HG02610 (cell line): ENCODE measurements at regions not wholly inside any gene's neighbourhood (a gene's known extent, or its start where the extent isn't known, plus 50 kb on each side); places are given as distances from the start of the nearest gene placed in this dataset.
A peak's percentile ranks its signal among the peaks of the same experiment; 100 is the strongest.

Experiments used
- ATAC-seq: cut with Tn5 transposase; IDR thresholded peaks from one replicate; pipeline ENCODE4 v1.9.1; 2021; ENCODE audit warnings: mild to moderate bottlenecking, moderate library complexity; ENCODE audit not compliant: unreplicated experiment

DNA sequence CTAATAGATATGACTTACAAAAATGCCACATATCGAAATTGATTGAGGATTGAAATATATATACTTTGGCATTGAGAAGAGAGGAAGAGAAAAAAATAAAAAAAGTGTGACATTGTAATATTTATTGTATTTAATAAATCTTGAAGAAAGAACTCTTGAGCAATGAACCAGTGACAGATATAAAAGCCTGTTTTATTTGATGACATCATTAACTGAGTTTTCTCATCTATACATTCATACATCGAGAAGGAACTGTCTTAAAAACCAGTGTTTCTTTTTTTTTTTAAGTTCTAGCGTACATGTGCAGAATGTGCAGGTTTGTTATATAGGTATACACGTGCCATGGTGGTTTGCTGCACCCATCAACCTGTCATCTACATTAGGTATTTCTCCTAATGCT lies 368.2 kb downstream of the SNAPC1 start:
- no peak for ATAC-seq

DNA sequence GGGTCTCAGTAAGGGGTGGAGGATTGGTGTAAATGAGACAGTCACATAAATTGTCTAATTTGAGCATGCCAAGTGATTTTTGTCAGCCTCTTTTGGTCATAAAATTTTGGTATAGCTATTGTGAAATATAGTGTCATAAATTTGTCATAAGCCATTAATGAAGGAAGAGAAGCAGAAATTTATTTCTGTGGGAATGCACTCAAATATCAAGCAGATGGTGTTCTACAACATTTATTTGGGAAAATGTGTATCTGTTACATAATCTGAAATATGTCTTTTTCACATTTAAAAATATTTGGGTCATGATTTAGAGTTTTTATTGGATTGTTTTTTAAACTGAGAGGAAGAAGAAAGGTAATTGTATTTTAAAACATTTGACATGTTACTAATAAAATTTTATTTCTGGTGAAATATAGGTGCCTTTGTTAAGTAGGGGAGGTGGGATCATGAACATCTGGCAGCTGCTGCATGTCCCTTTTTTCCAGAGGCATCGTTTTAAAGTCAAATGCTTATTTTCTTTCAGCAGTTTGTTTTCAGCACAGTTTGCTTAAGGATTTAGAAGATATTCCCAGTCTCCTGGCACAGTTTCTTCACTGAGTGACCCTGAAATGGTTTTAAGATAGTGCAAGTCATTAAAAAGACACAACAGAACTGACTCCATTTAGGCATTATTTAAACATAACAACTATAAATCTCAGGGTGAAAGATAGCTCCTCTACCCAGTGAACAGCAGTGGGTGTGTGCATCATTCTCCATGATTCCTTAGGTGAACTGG lies 371.7 kb downstream of the SNAPC1 start:
- no peak for ATAC-seq

DNA sequence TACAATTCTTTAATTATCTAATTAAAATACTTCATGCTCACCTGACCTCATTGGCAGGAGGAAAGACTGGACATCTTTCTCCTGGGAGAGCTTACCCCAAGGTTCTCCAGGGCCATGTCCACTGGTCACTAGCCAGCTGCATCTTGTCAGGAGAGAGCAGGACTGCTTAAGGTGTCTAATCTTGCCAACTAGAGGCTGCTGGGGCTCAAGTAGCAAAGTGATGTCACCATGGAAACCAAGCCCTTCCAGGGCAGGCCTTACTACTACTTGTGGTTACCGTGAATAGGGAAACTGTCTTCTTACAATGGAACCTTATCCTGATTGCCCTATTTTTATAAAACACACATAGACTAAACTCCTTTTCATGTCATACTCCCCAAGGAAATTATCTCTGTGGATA lies 376.4 kb downstream of the SNAPC1 start:
- ATAC-seq = no peak

DNA sequence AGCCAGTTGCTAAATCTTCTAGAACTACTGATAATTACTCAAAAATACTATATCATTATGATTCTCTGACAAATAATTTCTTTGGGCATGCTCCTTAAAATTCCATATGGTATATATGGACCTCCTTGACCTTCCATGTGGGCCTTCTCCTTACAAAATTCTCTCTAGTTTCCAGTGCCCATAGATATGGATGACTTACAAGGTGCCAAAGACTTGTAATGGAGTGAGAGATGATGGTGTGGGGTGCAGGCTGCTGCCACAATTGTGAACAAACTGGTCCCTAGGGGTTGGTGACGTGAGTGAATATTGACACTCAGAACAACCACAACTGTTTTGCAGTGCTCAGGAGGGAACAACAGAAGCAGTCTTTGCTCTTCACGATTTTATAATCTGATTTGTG lies 378.9 kb downstream of the SNAPC1 start:
- no peak for ATAC-seq

DNA sequence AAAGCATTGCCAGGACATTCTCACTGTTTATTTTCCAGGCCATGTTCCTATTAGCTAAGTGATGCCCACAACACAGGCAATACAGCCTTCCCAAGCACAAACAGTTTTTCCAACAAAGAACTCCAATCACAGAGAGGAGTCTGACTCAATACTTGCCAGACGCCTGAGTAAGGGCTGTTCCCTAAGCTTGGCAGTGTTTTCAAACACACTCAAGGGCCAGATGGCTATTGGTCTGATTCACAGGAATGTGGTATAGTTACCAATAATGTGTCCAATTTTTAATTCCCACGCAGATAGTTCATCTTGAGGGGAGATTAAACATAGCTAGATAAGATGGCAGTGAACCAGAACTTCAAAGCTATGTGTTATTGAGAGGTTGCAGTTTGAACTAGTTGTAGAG lies 381.0 kb downstream of the SNAPC1 start:
- ATAC-seq = no peak

DNA sequence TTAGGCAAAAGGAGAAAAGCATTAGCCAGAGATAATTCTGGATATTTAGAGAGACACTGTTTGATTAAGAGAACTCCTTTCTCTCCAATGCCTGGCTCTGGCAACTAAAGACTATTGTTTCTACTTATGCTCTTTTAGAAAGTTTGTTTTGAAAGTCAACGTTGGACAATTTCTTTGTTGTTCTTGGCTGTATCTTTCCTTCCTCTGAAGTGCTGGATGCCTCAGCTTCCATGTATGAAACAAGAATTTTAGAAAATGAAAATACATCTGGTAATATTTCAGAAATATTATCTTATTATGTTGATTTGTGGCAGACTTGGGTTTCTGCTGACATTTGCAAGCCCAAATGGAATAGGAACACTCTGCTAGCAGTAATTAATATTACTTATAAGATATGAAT lies 382.6 kb downstream of the SNAPC1 start:
- ATAC-seq = no peak

DNA sequence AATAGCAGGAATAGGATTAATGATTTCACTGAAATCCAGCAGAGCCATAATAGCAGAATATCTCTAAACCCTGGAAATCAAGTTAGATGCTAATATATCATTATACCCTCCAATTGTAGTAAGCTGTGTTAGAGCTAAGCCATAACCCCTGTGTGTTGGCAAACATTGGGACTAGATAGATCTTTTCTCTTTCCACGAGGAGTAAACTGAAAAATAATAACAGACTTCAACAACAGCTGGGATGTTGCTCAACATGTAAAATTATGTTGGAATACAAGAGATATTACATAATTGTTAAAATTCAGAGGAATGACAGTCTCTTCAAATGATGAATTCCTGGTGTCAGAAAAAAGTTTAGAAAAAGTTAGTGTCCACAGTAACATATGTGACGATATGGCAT lies 383.8 kb downstream of the SNAPC1 start:
- ATAC-seq = no peak

DNA sequence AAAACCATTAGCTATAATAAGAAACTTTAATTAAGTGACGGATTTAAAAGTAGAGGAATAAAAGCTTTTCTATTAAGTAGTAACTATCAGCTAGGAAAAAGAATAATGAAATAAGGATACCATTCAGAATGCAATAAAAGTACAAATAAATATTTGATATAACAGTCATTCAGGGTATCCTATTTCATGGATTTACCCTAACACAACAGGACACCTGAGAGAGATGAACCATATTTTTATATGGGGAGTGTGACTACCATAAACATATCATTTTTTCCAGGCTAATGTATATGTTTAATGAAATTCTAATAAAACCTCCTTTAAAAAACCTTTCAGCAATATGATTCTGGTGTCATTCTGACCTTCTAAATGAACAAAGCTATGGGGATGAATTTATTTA lies 393.8 kb downstream of the SNAPC1 start:
- no peak for ATAC-seq

DNA sequence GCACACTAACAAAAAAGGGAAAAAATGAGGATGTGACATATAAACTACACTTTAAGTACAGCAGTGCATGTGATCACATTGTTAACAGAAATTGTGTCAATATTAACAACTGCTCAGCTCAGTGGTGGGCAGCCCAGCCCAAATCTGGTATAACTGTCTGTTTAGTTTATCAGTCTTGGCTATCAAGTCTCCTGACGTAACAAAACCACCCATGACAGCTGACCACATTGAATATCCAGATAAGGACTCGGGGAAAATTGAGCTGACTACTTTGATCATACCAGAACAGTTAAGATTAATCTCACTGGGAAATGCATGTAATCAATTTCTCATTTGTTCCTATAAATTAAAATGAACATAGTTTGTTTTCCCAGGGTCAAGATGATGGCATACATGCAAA lies 396.6 kb downstream of the SNAPC1 start:
- ATAC-seq = no peak

DNA sequence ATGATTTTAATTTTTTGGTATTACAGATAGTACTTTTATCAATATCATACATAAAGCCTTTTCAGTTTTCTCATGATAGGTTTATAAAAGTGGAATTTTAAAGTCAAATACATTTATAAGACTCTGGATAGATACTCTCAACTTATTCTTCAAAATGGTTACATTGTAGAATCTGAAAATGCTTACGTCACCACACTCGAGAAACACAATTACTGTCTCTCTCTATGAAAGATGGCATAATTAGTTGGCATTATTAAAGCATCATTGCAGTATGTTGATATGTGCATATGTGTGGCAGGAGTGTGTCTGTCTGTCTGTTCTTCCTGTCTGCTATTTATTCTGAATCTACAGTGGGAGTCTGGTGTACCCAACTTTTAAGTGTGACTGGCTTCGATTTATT lies 397.1 kb downstream of the SNAPC1 start:
- no peak for ATAC-seq

DNA sequence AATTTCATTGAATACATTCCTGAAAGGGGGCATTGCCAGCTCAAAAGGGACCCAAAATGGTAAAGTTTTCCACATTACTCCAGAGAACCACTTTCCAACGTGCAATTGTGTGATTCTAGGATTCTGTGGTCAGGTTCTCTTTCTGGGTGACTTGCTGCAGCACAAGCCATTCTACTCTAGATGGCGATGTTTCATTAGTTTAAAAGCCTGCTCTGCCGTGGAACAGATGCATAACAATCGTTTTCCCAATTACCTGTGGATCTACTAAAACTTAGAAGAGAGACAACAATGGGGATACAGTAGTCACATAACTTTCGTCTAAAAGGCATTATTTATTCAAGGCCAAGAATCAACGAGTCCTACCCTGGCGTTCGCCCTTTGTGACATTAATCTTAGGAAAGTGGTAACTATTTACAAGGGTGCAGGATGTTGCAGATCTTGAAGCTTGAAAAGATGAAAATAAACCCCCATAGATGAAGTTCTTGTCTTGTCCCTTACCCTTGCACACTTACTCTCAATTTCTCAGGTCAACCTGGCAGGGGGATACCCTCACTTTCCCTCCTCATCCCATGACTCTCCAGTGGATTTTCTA lies 400.9 kb downstream of the SNAPC1 start:
- peak; percentile 45 for ATAC-seq

DNA sequence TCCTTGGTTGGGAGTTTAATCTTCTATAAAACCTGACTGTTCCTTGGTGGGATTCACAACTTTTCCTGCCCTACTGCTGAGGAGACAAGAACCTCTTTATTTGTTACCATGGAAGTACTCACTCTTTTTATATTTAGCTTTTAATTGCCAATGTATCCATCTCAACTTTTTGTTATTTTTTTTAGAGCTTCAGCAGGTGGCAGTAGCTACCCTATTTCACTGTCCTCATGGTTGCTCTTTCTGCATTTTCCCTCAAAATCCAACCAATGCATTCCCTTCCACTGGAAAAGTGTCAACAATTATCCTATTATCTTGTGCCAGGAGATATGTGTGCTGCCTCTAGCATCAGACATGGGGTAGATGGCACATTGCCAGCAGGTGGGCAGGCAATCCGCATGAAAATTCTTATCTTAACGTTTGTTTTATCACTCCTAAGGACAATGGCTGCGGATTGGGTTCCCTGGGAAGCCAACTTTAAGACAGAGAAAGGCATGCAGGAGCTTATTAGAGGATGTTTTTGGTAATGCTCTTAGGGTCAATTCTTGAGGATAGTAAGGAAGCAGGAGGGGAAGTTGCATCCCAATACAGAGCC lies 406.4 kb downstream of the SNAPC1 start:
- ATAC-seq = no peak

DNA sequence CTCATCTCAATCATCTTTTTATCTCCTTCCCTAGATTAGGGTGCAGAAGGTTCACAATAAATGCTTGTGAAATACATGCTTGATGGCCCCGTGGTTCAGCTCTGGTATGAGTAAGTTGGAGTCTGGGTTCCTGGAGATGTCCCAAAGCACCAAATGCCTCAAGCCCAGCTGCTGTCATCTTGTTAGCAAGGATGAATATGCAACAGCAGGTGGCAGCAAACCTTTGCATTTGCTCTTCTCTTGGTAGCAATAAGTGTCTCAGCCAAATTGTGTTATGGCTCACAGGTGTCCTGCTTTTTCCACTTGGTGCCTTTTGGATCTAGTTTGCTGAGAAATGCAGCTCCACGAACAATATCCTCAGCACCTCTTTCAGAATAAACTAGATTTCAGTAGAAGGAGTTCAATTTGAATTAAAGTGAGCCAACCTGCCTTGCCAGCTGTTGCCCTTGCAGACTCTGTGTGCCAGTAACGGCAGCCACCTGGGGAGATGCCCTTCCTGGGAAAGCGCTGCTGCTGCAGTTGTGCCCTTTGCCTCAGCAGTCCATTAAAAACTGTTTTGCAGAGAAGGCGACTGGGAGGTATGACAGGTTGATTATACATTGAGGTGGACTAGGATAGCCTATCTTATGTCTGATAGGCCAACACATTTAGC lies 417.3 kb downstream of the SNAPC1 start:
- peak; percentile 72 for ATAC-seq

DNA sequence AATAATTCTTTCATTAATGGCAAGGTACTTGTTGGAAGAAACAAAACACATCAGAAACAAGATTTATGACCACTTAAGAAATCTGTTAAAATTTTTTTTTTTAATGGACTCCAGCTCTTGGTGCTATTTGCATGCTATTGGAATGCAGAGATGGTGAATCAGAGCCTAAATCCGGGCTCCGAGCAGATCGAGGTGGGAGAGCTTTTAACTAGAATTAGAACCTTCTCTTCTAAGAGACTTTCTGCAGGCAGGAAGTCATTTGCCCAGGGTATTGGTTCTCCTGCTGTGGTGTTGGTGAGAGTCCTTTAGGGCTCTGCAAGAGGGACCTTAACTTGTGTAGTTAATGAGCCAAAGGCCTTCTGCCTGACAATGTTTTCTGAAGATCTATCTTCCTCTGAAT lies 419.4 kb downstream of the SNAPC1 start:
- no peak for ATAC-seq

DNA sequence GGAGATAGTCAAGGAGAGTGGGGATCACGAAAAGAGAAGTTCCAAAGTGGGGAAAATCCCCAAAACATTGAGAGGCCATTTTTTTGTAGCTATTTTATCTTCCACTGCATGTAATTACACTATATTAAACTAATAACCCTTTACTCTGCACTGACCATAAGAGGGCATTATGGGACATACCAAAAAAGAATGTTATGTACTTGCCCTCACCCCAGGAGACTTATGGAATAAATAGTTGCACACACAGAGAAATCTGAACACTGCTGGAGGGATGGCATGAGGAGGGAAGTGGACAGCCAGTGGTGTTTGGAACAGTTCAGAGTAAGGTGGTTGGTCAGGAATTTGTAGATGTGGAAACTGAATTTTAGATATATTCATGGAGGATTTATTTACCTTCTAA lies 422.9 kb downstream of the SNAPC1 start:
- no peak for ATAC-seq

DNA sequence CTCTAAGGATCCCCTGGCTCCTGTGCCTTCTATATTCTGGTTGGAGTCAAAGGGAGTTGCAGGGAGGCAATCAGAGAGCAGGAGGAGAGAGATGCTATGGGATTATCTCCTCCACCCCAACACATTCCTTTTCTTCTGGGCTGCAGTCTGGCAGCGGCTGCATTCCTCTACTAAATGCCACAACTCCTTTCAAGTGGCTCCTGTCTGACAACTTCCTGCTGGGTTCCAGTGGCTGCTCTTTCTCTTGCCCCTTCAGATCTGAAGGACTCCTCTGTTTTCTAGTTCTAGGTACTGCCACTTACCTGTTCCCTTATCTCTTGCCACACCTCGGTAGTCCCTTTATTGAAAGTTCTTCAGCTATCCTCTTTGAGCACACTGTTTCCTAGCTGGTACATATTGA lies 425.0 kb downstream of the SNAPC1 start:
- no peak for ATAC-seq

DNA sequence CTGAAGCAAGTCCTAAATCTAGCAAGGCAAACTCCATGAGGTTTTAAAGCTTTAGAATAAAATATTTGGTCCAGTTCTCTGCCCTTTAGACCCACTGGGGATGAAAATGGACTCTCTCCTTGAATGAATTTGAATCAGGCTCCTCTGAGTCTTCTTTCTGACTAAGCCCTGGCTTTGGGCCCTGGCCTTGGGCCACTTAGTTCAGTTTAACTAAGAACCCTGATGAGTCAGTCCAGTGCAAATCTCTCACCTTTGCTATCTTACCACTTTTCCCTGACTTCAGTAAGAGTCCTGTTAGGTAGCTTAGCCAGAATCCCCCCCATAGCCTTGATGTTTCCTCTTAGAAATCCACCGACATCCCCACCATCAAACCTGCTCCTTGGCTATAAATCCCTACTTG lies 427.5 kb downstream of the SNAPC1 start:
- no peak for ATAC-seq

DNA sequence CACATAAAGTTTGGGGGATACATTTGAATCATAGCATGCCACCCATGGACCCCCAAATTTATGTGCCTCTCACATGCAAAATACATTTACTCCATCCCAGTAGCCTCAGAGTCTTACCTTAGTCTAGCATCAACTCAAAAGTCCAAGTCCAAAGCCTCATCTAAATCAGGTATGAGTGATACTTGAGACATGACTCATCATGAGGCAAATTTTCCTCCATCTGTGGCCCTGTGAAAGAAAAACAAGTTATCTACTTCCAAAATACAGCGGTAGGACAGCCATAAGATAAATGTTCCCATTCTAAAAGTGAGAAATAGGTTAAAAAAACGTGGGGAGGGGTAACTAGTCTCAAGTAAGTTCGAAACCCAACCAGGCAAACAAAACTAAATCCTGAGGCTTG lies 444.2 kb downstream of the SNAPC1 start:
- no peak for ATAC-seq

DNA sequence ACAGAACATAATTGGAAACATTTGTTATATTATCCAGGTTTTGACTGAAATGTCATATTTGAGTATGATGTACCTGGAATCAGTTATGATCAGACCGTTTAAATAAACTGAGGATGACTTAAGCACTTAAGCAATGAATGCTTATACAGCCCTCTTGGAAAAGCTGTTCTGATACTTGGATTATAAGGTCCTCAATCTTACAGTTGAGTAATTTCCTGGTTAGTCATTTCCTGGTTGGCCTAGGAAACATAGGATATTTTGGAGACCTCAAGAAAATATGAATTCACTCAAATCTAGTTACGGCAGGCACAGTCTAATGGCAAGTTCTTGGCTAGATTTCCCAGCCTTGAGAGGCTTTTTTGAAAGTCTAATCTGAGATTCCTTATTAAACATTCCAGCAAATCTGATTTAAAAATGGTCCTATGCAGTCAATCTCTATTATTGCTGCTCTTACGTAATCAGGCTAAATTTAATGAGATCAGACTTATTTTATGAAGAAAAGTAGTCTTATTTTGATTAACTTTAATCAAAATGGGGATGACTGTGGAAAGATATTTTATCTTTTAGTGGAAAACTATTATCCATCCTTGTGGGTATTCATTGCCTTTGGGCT lies 447.2 kb downstream of the SNAPC1 start:
- ATAC-seq = no peak

DNA sequence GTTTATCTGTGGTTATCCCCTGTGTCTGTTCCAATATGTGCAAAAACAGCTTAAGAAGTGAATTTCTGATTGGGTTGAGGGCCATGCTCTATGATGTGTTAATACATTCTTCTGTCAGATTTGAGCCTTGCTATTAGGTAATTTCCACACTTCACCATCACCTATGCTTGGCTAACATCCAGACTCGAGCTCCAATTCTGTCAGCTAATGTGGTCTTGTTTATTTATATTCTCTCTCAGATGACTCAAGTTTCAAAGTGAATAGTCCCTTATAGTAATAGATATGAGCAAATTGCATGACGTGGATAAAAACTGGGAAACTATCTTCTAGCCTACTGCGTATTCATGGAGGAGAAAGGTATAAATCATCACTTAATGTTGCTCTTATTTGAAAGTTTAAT lies 451.3 kb downstream of the SNAPC1 start:
- peak; percentile 79 for ATAC-seq

DNA sequence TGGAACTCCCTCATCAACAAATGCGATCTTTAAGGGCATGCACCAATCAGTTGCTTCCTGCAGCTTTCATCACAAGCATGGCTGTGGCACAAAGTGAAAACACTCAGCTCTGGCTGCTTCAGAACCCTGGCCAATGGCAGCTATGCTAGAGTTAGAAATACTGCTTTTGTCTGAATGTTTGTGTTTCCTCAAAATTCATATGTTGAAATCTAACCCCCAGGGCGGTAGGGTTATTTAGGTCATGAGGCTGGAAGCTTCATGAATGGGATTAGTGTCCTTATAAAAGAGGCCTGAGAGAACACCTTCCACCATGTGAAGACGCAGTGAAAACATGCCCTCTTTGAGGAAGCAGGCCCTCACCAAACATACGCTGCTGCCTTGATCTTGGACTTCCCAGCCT lies 453.9 kb downstream of the SNAPC1 start:
- no peak for ATAC-seq

DNA sequence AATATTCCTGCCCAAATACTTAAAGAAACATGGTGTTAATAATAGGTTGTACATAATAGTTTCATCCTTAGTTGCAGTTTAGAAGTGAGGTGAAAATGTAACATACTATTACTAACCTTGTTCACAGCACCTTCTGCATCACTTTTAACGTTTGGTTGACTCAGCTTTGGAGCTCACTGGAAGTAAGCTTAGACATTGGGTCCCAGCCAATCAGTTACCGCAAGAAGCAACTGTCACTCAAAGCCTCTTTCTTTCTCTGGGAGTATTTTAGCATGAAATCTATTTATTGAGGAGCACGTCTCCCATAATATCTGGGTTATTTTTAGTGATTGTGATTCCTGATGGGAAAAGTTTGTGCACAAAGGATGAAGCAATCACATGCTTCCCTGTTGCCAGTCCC lies 472.6 kb downstream of the SNAPC1 start:
- ATAC-seq = no peak
